ENCODE measurements at regions not wholly inside any gene's neighbourhood (a gene's known extent, or its start where the extent isn't known, plus 50 kb on each side); places are given as distances from the start of the nearest gene placed in this dataset.

DNA sequence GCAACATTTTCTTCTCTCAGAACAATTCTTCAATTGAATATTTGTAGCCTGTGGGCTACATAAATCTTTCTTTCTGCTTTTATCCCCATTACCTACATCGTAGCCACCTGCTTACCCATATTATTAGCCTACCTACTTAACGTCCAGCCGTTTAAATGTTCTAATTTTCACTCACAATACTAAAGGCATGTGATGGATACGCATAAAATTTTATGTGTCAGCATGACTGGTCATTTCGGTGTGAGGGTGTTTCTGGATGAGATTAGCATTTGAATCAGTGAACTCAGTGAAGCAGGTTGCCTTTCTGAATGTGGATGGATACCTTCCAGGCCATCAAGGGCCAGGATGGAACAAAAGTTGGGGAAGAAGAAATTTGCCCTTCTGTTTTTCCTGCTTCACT lies 1722.5 kb upstream of the ACO1 start:
- H3K4ac ChIP-seq (ENCODE audit: low read depth, low read length): no peak overlapping the region
- no peak overlapping the region for H3K27ac ChIP-seq (ENCODE audit: insufficient read depth, low read length)
- TF ChIP-seq, protein P1, sequence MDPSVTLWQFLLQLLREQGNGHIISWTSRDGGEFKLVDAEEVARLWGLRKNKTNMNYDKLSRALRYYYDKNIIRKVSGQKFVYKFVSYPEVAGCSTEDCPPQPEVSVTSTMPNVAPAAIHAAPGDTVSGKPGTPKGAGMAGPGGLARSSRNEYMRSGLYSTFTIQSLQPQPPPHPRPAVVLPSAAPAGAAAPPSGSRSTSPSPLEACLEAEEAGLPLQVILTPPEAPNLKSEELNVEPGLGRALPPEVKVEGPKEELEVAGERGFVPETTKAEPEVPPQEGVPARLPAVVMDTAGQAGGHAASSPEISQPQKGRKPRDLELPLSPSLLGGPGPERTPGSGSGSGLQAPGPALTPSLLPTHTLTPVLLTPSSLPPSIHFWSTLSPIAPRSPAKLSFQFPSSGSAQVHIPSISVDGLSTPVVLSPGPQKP (IDR thresholded peaks at IDR 0.05; ENCODE audit: borderline replicate concordance, low read depth, low read length): no peak
- TF ChIP-seq, protein P2, sequence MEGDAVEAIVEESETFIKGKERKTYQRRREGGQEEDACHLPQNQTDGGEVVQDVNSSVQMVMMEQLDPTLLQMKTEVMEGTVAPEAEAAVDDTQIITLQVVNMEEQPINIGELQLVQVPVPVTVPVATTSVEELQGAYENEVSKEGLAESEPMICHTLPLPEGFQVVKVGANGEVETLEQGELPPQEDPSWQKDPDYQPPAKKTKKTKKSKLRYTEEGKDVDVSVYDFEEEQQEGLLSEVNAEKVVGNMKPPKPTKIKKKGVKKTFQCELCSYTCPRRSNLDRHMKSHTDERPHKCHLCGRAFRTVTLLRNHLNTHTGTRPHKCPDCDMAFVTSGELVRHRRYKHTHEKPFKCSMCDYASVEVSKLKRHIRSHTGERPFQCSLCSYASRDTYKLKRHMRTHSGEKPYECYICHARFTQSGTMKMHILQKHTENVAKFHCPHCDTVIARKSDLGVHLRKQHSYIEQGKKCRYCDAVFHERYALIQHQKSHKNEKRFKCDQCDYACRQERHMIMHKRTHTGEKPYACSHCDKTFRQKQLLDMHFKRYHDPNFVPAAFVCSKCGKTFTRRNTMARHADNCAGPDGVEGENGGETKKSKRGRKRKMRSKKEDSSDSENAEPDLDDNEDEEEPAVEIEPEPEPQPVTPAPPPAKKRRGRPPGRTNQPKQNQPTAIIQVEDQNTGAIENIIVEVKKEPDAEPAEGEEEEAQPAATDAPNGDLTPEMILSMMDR (conservative IDR thresholded peaks at IDR 0.05; ENCODE audit: low read depth, low read length): no peak
- no peak for TF ChIP-seq NFE2L2 (IDR thresholded peaks at IDR 0.05; ENCODE audit: low read depth, low read length)
- no peak for TF ChIP-seq RFX5 (IDR thresholded peaks at IDR 0.05; ENCODE audit: low read depth, low read length)
- TF ChIP-seq RCOR1 (IDR thresholded peaks at IDR 0.05; ENCODE audit: insufficient replicate concordance, low read length): no peak
- no peak for TF ChIP-seq MAZ (IDR thresholded peaks at IDR 0.05; ENCODE audit: borderline replicate concordance, low read depth, low read length)
- TF ChIP-seq, protein P3, sequence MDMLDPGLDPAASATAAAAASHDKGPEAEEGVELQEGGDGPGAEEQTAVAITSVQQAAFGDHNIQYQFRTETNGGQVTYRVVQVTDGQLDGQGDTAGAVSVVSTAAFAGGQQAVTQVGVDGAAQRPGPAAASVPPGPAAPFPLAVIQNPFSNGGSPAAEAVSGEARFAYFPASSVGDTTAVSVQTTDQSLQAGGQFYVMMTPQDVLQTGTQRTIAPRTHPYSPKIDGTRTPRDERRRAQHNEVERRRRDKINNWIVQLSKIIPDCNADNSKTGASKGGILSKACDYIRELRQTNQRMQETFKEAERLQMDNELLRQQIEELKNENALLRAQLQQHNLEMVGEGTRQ (IDR thresholded peaks at IDR 0.05; ENCODE audit: low read depth, low read length): no peak
- TF ChIP-seq FOS (IDR thresholded peaks at IDR 0.05; ENCODE audit: low read depth, low read length): no peak
- no peak for TF ChIP-seq MAFK (IDR thresholded peaks at IDR 0.05; ENCODE audit: low read depth, low read length)
- TF ChIP-seq CHD1 (IDR thresholded peaks at IDR 0.05; ENCODE audit: low read depth, low read length): no peak
- no peak for TF ChIP-seq CEBPB (IDR thresholded peaks at IDR 0.05; ENCODE audit: low read depth, low read length)
- TF ChIP-seq MXI1 (IDR thresholded peaks at IDR 0.05; ENCODE audit: borderline replicate concordance, low read depth, low read length): no peak
- TF ChIP-seq POLR2A (IDR thresholded peaks at IDR 0.05; ENCODE audit: low read depth, low read length): no peak
- no peak for TF ChIP-seq SMC3 (IDR thresholded peaks at IDR 0.05; ENCODE audit: low read depth, low read length)
- TF ChIP-seq RAD21 (IDR thresholded peaks at IDR 0.05; ENCODE audit: low read length): no peak
- TF ChIP-seq BHLHE40 (IDR thresholded peaks at IDR 0.05; ENCODE audit: low read depth, low read length): no peak
- dilution Hi-C loops (cut with HindIII; ENCODE audit: low sequenced_read_pairs, unreplicated experiment): no loop called here
- H2BK15ac ChIP-seq (ENCODE audit: low read depth, low read length): no peak overlapping the region
- no peak overlapping the region for H3K18ac ChIP-seq (ENCODE audit: low read depth, low read length)
- no peak overlapping the region for H2AK9ac ChIP-seq (replicated peaks; ENCODE audit: low read depth, low read length, poor library complexity)
- H3K56ac ChIP-seq (ENCODE audit: extremely low read depth, insufficient read depth, low read length): no peak overlapping the region
- H3K23ac ChIP-seq (ENCODE audit: low read depth, low read length): no peak overlapping the region
- H3K36me3 ChIP-seq (ENCODE audit: control insufficient read depth, insufficient read depth, low read length): no peaks in the 10 kb centered on the region
- no peak overlapping the region for H2AK5ac ChIP-seq (ENCODE audit: low read depth, low read length)
- no peaks in the 10 kb centered on the region for H3K4me1 ChIP-seq (ENCODE audit: control insufficient read depth, insufficient read depth, low read length)
- no peak overlapping the region for H4K91ac ChIP-seq (ENCODE audit: insufficient read depth, low read depth, low read length)
- no peak overlapping the region for H4K8ac ChIP-seq (ENCODE audit: low read depth in 2 of 2, low read length in 2 of 2)
- BruUV-seq (replicated peaks): no TSS peak
- H2AFZ ChIP-seq (replicated peaks; ENCODE audit: low read length, poor library complexity): no peak overlapping the region
- no peak overlapping the region for H4K5ac ChIP-seq (ENCODE audit: low read depth, low read length)
- no peak overlapping the region for H2BK5ac ChIP-seq (ENCODE audit: low read depth, low read length, poor library complexity, severe bottlenecking)
- ChIA-PET CTCF (no interaction called here), POLR2A (ENCODE audit: unreplicated experiment) (no interaction called here)
- intact Hi-C loops (cut with micrococcal nuclease): no loop called here
- no peak overlapping the region for H2BK20ac ChIP-seq (ENCODE audit: low read depth, low read length)
- DNase-seq (no peak), ATAC-seq (ENCODE audit: low read depth) (no peak)
- H3K14ac ChIP-seq (replicated peaks; ENCODE audit: low read depth, low read length): no peak overlapping the region
- H3K9ac ChIP-seq (ENCODE audit: low read depth, low read length): no peak overlapping the region
- no peak overlapping the region for H2BK120ac ChIP-seq (ENCODE audit: low read depth, low read length)
- no peaks in the 10 kb centered on the region for H4K20me1 ChIP-seq (ENCODE audit: insufficient read depth, low read length)
- WGBS, 2 experiments (ENCODE audit: extremely low coverage in 2 of 2, insufficient read length in 1 of 2): no CpG with 5 or more reads among the region's 5 CpGs
- H3K9me3 ChIP-seq (ENCODE audit: control insufficient read depth, insufficient read depth, low read length): peaks cover 3% of the 10 kb centered on the region; the same call in 1 of the 2 replicates
- H3K4me3 ChIP-seq (ENCODE audit: insufficient read depth, low read depth, low read length): no peak overlapping the region
- H3K27me3 ChIP-seq (ENCODE audit: control insufficient read depth, insufficient read depth, low read length): no peaks in the 10 kb centered on the region
- H3K4me2 ChIP-seq (ENCODE audit: low read depth, low read length): no peak overlapping the region
- H3K9me1 ChIP-seq (ENCODE audit: insufficient read depth, low read length): no peaks in the 10 kb centered on the region
- in situ Hi-C loops (cut with MboI; ENCODE audit: low sequenced_read_pairs): loop anchor here (25.0 kb wide), 1 partner anchor 100 kb away; no protein-coding TSS in a partner anchor
- H3K79me1 ChIP-seq (ENCODE audit: low read depth in 1 of 2, low read length in 2 of 2): no peaks in the 10 kb centered on the region
